ENCODE measurements at regions not wholly inside any gene's neighbourhood (a gene's known extent, or its start where the extent isn't known, plus 50 kb on each side); places are given as distances from the start of the nearest gene placed in this dataset.

GRCh38 chr3:16119887-16120286 is 54.6 kb upstream of the GALNT15 start:
- DNase-seq, result no peak

GRCh38 chr3:16121391-16121790 is 53.1 kb upstream of the GALNT15 start:
- DNase-seq, result no peak

- no peak for DNase-seq
Measured at GRCh38 chr3:16122155-16122554, 52.3 kb upstream of the GALNT15 start.

- no peak for DNase-seq
Measured at GRCh38 chr3:16122661-16123060, 51.8 kb upstream of the GALNT15 start.

- no peak for DNase-seq
Measured at GRCh38 chr3:16124636-16125035, 49.8 kb upstream of the GALNT15 start.
